D721Med (cell line): ENCODE measurements at regions not wholly inside any gene's neighbourhood (a gene's known extent, or its start where the extent isn't known, plus 50 kb on each side); places are given as distances from the start of the nearest gene placed in this dataset.

Experiments used
- DNase-seq: peaks from one replicate; pipeline ENCODE4 v3.0.0; 2011; ENCODE audit warnings: low spot score; ENCODE audit not compliant: insufficient read length
- FAIRE-seq: peaks from 2 replicates; lab custom pipeline; 2011; peaks lifted over from hg19 to GRCh38; lab: Jason Lieb, UNC
- CTCF ChIP-seq: IDR thresholded peaks from 2 replicates; pipeline ENCODE4 v1.5.1; 2012; ENCODE audit warnings: mild to moderate bottlenecking, control low read depth; ENCODE audit not compliant: insufficient read depth; ENCODE audit errors: missing control alignments

GRCh38 chr13:21894703-21895699 lies 224.1 kb downstream of the FGF9 start:
- no peak for TF ChIP-seq CTCF
- DNase-seq (no peak), FAIRE-seq (no peak)

- DNase-seq: no peak
- no peak for TF ChIP-seq CTCF
- no peak for FAIRE-seq
Measured at GRCh38 chr13:21895779-21896178, 224.9 kb downstream of the FGF9 start.

GRCh38 chr13:21897161-21897560 lies 226.3 kb downstream of the FGF9 start:
- FAIRE-seq (no peak), DNase-seq (no peak)
- TF ChIP-seq CTCF: no peak

GRCh38 chr13:21898459-21898858 lies 227.6 kb downstream of the FGF9 start:
- FAIRE-seq (no peak), DNase-seq (no peak)
- no peak for TF ChIP-seq CTCF

- no peak for TF ChIP-seq CTCF
- no peak for FAIRE-seq
- DNase-seq: no peak
Measured at GRCh38 chr13:21898945-21899344, 228.1 kb downstream of the FGF9 start.

GRCh38 chr13:21901336-21901735 lies 230.5 kb downstream of the FGF9 start:
- DNase-seq: no peak
- no peak for FAIRE-seq
- no peak for TF ChIP-seq CTCF
